Stimulated activated CD8-positive, alpha-beta memory T cell treated with anti-CD3 and anti-CD28 coated beads, Interleukin-7, amount 100 ng/mL, for 1 hour (primary cell): ENCODE measurements at regions not wholly inside any gene's neighbourhood (a gene's known extent, or its start where the extent isn't known, plus 50 kb on each side); places are given as distances from the start of the nearest gene placed in this dataset.
"Not testable (repeated sequence)": the region's sequence is repeated elsewhere in the genome, so short reads cannot be mapped to it uniquely, and the experiment has no call there.

Source experiments
- DNase-seq, 2 donors: peaks; one replicate each; pipeline ENCODE4 v3.0.0-alpha.2; 2020; ENCODE audit warnings: low read depth in 2 of 2

DNA sequence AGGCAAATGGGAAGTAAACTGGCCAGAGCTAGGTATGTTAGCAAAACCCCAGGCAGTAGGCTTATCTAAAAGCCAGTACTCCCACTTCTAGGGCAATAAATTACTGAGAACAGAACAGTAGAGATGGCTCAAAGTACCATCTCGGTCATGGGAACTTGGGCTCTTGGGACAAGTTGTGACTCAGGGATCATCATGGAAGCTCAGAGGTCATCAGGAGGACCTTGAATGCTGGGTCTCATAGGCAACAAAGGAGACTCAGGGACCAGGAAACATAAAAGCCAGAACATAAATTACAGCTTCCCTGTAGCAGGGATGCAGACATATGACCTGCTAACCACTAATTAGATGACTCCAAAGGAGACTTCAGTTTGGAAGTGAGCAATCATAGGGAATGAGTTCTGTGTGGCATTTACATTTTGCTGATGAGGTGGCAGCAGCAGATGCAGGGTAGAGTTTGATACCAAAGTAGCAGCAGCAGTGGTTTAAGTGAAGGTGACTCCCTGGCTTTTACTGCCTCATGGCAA lies 97.6 kb upstream of the SCAF11 start:
- DNase-seq = no peak

- DNase-seq = no peak
Measured at GRCh38 chr12:46084666-46085631, 94.6 kb upstream of the SCAF11 start.

- no peak for DNase-seq
Measured at GRCh38 chr12:46082490-46083200, 92.3 kb upstream of the SCAF11 start.

GRCh38 chr12:46073321-46073720 lies 82.9 kb upstream of the SCAF11 start:
- DNase-seq = no peak

- DNase-seq = peak; percentile 11 to 32
Measured at GRCh38 chr12:46071769-46072624, 81.6 kb upstream of the SCAF11 start.

DNA sequence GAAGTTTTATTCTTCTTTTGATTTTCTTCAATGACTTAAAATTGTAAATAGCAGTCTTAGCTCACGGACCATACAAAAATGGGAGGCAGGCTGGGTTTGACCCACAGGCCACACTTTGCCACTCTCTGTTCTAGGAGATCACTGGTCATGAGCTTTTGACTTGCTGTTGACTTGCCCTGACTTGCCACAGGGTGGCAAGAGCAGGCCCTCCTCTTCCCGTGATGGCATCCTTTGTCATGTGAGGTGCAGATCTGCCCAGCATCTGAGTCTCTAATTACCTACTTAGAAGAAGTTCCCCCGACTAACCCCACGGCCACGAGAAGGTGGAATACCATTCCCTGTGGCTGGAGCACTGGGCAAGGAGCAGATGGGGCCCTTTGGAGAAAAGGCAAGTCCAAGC lies 81.0 kb upstream of the SCAF11 start:
- DNase-seq = no peak

DNA sequence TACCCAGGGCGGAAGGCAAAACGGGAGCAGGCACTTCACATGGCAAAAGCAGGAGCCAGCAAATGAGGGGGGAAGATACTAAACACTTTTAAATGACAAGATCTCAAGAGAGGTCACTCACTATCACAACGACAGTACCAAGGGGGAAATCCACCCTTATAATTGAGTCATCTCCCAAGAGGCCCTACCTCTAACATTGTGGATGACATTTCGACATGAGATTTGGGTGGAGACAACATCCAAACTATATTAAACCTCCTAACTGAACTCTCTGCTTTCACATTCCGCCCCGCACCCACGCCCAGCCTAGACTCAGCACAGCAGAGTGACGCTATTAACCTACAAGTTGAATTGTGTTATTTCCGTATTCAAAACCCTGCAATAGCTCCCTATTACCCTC lies 76.7 kb upstream of the SCAF11 start:
- no peak for DNase-seq

DNA sequence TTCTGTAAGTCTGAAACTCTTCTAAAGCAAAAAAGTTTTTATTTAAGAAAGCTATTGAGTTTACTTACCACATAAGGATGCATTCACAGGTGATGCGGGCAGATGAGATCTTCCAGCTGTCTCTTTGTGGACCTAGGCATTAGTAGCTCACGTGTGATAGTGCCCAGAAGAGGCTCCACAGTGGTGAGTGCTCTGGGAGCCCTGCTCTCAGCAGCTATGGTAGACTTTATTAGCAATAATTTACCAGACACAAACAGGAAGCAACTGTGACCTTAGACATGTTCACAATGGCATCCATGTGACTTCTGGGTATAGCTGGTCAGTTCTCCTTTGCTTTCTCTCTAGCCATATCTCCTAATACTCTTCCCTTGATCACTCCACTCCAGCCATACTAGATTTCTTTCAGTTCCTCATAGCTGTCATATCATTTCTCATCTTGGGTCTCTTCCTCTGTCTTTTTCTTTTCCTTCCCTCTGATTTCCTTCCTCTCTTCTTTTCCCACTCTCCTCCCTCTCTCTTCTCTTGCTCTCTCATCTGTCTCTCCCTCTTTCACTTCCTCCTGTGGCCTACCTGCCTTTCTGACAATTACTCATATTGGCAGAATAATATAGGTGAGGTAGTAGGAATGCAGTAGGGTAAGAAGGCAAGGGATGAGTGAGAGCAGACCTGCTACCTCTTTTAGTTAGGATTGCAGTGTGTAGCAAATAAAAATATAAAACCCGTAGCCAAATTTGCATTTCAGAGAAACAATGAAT lies 75.2 kb upstream of the SCAF11 start:
- DNase-seq = no peak

DNA sequence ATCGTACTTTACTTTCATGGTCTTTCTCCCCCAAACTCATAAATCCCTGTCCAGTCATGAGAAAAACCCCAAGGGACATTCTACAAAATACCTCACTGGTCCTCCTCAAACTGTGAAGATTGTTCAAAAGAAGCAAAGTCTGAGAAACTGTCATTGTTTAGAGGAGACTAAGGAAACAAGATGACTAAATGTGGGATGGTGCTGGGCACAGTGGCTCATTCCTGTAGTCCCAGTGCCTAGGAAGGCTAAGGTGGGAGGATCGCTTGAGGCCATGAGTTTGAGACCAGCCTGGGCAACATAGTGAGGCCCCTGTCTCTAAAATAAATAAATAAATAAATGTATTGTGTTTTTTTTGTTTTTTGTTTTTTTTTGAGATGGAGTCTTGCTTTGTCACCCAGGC lies 74.2 kb upstream of the SCAF11 start:
- DNase-seq = no peak

- not testable (repeated sequence) for DNase-seq
Measured at GRCh38 chr12:46058697-46059096, 68.3 kb upstream of the SCAF11 start.

DNA sequence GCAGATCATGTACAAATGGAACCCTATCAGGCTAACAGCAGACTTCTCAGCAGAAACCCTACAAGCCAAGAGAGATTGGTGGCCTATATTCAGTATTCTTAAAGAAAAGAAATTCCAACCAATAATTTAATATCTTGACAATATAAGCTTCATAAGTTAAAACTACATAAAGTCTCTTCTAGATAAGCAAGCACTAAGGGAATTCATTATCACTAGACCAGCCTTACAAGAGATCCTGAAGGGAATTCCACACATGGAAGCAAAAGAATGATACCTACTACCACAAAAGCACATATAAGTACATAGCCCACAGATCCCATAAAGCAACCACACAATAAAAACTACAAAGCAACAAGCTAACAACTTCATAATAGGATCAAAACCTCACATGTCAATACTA lies 60.4 kb upstream of the SCAF11 start:
- DNase-seq = no peak

- no peak for DNase-seq
Measured at GRCh38 chr12:46049665-46050064, 59.3 kb upstream of the SCAF11 start.

GRCh38 chr12:46046436-46046835 lies 56.1 kb upstream of the SCAF11 start:
- no peak for DNase-seq

DNA sequence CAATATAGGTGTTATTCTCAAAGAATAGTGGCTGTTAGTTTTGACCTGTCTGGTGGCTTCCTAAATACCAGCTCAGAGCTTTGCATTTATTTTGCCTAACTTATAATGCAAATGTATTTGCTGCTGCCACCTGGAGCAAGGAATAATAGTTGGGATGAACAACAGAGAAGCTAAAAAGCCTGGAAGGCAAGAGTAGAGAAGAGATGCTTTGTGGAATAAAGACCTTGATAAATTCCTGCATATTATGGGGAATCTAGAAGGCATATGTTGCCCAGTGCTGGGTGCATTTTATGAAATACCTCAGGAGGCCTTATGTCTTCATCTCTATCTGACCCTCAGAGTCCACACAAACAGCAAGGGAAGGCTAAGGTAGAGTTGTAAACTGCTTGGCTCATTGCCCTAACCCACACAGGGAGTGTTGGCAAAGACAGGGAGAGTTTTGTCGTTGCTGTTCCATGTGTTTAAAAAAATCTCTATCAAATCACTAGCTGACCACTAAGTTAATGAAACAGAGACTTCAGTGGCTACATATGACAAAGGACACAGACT lies 53.7 kb upstream of the SCAF11 start:
- DNase-seq = no peak
